ENCODE measurements at regions not wholly inside any gene's neighbourhood (a gene's known extent, or its start where the extent isn't known, plus 50 kb on each side); places are given as distances from the start of the nearest gene placed in this dataset.

GRCh38 chr4:124135409-124135813 is 577.1 kb downstream of the ANKRD50 start:
- TF ChIP-seq EZH2 (IDR thresholded peaks at IDR 0.05; ENCODE audit: low read length, missing control alignments) (no peak), CTCF (conservative IDR thresholded peaks at IDR 0.05 in 1 of 2, IDR thresholded peaks at IDR 0.05 in 1 of 2; ENCODE audit: low read depth in 1 of 2, low read length in 2 of 2) (no peak)

Measured in fibroblast of lung (primary cell).